ENCODE measurements at regions not wholly inside any gene's neighbourhood (a gene's known extent, or its start where the extent isn't known, plus 50 kb on each side); places are given as distances from the start of the nearest gene placed in this dataset.

GRCh38 chr6:121868206-121868605 lies 432.8 kb downstream of the GJA1 start:
- no peak for TF ChIP-seq REST (IDR thresholded peaks at IDR 0.05; ENCODE audit: insufficient read depth in 1 of 2, low read depth in 2 of 2, low read length in 2 of 2)
- TF ChIP-seq SIN3A (IDR thresholded peaks at IDR 0.05; ENCODE audit: borderline replicate concordance, insufficient read depth, low read length): no peak
- TF ChIP-seq FOXP2 (optimal IDR thresholded peaks at IDR 0.05; ENCODE audit: borderline replicate concordance, extremely low read depth, extremely low read length, insufficient read depth): no peak
- TF ChIP-seq TAF1 (IDR thresholded peaks at IDR 0.05; ENCODE audit: borderline replicate concordance, insufficient read depth, low read length): no peak

Measured in PFSK-1 (cell line).